A549 (cell line): ENCODE measurements at regions not wholly inside any gene's neighbourhood (a gene's known extent, or its start where the extent isn't known, plus 50 kb on each side); places are given as distances from the start of the nearest gene placed in this dataset.

Experiments
- ATAC-seq, 2 experiments: fragments of 200-7000 bp in 1 of 2; fragments of >200 bp in 1 of 2; cut with Nextera tagmentation in 1 of 2; cut with Tn5 transposase in 1 of 2; 3 replicates each; pipeline versions ENCODE4 v1.8.0 to v1.9.1; 2018 to 2020; ENCODE audit warnings: mild to moderate bottlenecking in 1 of 2, moderate library complexity in 1 of 2
- CTCF ChIA-PET: fragments of 300-600 bp; sonication (Branson Sonifier 250); formaldehyde crosslinking; extraction: SDS; loops from one replicate; lab custom pipeline; 2021; ENCODE audit warnings: antibody characterized with exemption, inconsistent platforms; lab: Yijun Ruan, JAX
- POLR2A ChIA-PET: fragments of 350-600 bp; formaldehyde crosslinking; extraction: SDS; loops from one replicate; lab custom pipeline; 2021; ENCODE audit warnings: antibody characterized with exemption, inconsistent platforms; lab: Yijun Ruan, JAX
- DNase-seq, 2 experiments: peaks; one replicate each; pipeline versions ENCODE4 v3.0.0 to v3.0.0-alpha.2; 2011 to 2016; ENCODE audit warnings: low read depth in 1 of 2, low spot score in 1 of 2
- FAIRE-seq: peaks from 2 replicates; lab custom pipeline; 2011; peaks lifted over from hg19 to GRCh38; lab: Jason Lieb, UNC
- H3K27ac ChIP-seq, 2 experiments: fragments of >200 bp; sonication (Bioruptor Twin); formaldehyde crosslinking; 3 replicates each; pipeline ENCODE4 v1.5.1; 2016 to 2017
- H3K4me1 ChIP-seq: fragments of >200 bp; sonication (Bioruptor Twin); formaldehyde crosslinking; 3 replicates; pipeline ENCODE4 v1.6.1; 2016
- H3K4me2 ChIP-seq: fragments of >200 bp; sonication (Bioruptor Twin); formaldehyde crosslinking; 3 replicates; pipeline ENCODE4 v1.6.1; 2016
- H3K4me3 ChIP-seq: fragments of >200 bp; sonication (Bioruptor Twin); formaldehyde crosslinking; 3 replicates; pipeline ENCODE4 v1.5.1; 2016
- H3K9me3 ChIP-seq: fragments of >200 bp; sonication (Bioruptor Twin); formaldehyde crosslinking; 3 replicates; pipeline ENCODE4 v1.6.1; 2016
- ATOH8 ChIP-seq: fragments of 250-450 bp; sonication (Bioruptor Pico); IDR thresholded peaks from 2 replicates; pipeline ENCODE4 v1.5.0; 2020; ENCODE audit warnings: low read depth, mild to moderate bottlenecking, moderate library complexity
- BHLHE40 ChIP-seq: IDR thresholded peaks from 2 replicates; pipeline ENCODE4 v1.6.1; 2012; ENCODE audit warnings: low read depth, low read length, inconsistent platforms
- CTCF ChIP-seq: fragments of >200 bp; sonication (Bioruptor Twin); formaldehyde crosslinking; IDR thresholded peaks from 3 replicates; pipeline ENCODE4 v1.5.1; 2016
- E2F6 ChIP-seq: IDR thresholded peaks from 2 replicates; pipeline ENCODE4 v1.6.1; 2012; ENCODE audit warnings: low read depth, borderline replicate concordance
- EHF ChIP-seq: fragments of 250-450 bp; sonication (Bioruptor Pico); IDR thresholded peaks from 2 replicates; pipeline ENCODE4 v1.5.0; 2020; ENCODE audit warnings: mild to moderate bottlenecking
- GATA3 ChIP-seq: IDR thresholded peaks from 2 replicates; pipeline ENCODE4 v1.6.1; 2012; ENCODE audit warnings: borderline replicate concordance
- HEYL ChIP-seq: fragments of 250-450 bp; sonication (Bioruptor Pico); IDR thresholded peaks from 2 replicates; pipeline ENCODE4 v1.8.0; 2021; ENCODE audit warnings: mild to moderate bottlenecking, moderate library complexity
- HOXB5 ChIP-seq: fragments of 250-450 bp; sonication (Bioruptor Pico); IDR thresholded peaks from 2 replicates; pipeline ENCODE4 v1.5.0; 2020; ENCODE audit warnings: mild to moderate bottlenecking, moderate library complexity
- MAFK ChIP-seq: fragments of 450-650 bp; IDR thresholded peaks from 2 replicates; pipeline ENCODE4 v1.6.1; 2014; ENCODE audit not compliant: partially characterized antibody
- MYC ChIP-seq: IDR thresholded peaks from 2 replicates; pipeline ENCODE4 v1.6.1; 2012; ENCODE audit warnings: mild to moderate bottlenecking, inconsistent platforms, low read length, improper control_type of control experiment, borderline replicate concordance
- NR3C1 ChIP-seq: fragments of >200 bp; sonication (Bioruptor Twin); formaldehyde crosslinking; IDR thresholded peaks from 3 replicates; pipeline ENCODE4 v1.6.1; 2017
- PHF8 ChIP-seq: fragments of 200-600 bp; sonication (generic); IDR thresholded peaks from 2 replicates; pipeline ENCODE4 v1.6.1; 2016; ENCODE audit warnings: low read depth, mild to moderate bottlenecking, antibody characterized with exemption, moderate library complexity, borderline replicate concordance
- RAD21 ChIP-seq, 2 experiments: fragments of >200 bp in 1 of 2; sonication (Bioruptor Twin) in 1 of 2; formaldehyde crosslinking in 1 of 2; IDR thresholded peaks in 1 of 2; conservative IDR thresholded peaks in 1 of 2; 2 replicates in 1 of 2; 3 replicates in 1 of 2; pipeline ENCODE4 v1.6.1; 2012 to 2018; ENCODE audit warnings: inconsistent platforms in 1 of 2
- RCOR1 ChIP-seq: fragments of 150-350 bp; IDR thresholded peaks from 2 replicates; pipeline ENCODE4 v1.6.1; 2014; ENCODE audit warnings: antibody characterized with exemption, low read length, low read depth
- REST ChIP-seq: fragments of 200-600 bp; sonication (generic); IDR thresholded peaks from 2 replicates; pipeline ENCODE4 v1.6.1; 2016; ENCODE audit warnings: antibody characterized with exemption, mild to moderate bottlenecking, moderate library complexity
- RNF2 ChIP-seq: fragments of 200-600 bp; sonication (generic); IDR thresholded peaks from 2 replicates; pipeline ENCODE4 v1.6.1; 2016; ENCODE audit warnings: low read depth, mild to moderate bottlenecking, antibody characterized with exemption, moderate library complexity, borderline replicate concordance
- TFCP2L1 ChIP-seq: fragments of 250-450 bp; sonication (Bioruptor Pico); IDR thresholded peaks from 2 replicates; pipeline ENCODE4 v1.5.0; 2021; ENCODE audit warnings: mild to moderate bottlenecking
- USF2 ChIP-seq: fragments of 450-650 bp; IDR thresholded peaks from 2 replicates; pipeline ENCODE4 v1.6.1; 2014; ENCODE audit warnings: antibody characterized with exemption
- WGBS: methylation state at CpG from one replicate; pipeline ENCODE4 v1.1.6; 2017; ENCODE audit errors: missing lambda C conversion rate; 5-methylcytosine and 5-hydroxymethylcytosine counted together

- TF ChIP-seq ATOH8 (CRISPR knock-in tag) (no peak), E2F6 (no peak), HEYL (no peak), MYC (no peak), HOXB5 (CRISPR knock-in tag) (no peak)
Observed at GRCh38 chr18:78584459-78585022, 395.1 kb upstream of the SALL3 start (continued).

- Histone ChIP-seq H3K4me1 (no peaks in the 10 kb centered on the region), H3K4me2 (no peak overlapping the region), H3K27ac (no peak overlapping the region), H3K9me3 (no peaks in the 10 kb centered on the region), H3K4me3 (no peak overlapping the region)
- ATAC-seq (no peak), FAIRE-seq (no peak), DNase-seq (no peak)
- CTCF ChIA-PET = interaction anchor here (1.0 kb wide), 1 partner anchor 11 kb away, joined by 3 read pairs; no protein-coding TSS in a partner anchor
- 39% methylated on average over 7 of the region's 7 CpGs for WGBS
- POLR2A ChIA-PET = no interaction called here
- TF ChIP-seq TFCP2L1 (CRISPR knock-in tag) (no peak), RCOR1 (no peak), REST (no peak), NR3C1 (no peak), PHF8 (no peak), EHF (CRISPR knock-in tag) (no peak), HEYL (no peak), GATA3 (no peak), CTCF (no peak)
Observed at GRCh38 chr18:78586586-78586985, 393.0 kb upstream of the SALL3 start.

GRCh38 chr18:78587096-78587495, 392.5 kb upstream of the SALL3 start:
- H3K27ac ChIP-seq = no peak overlapping the region
- FAIRE-seq (no peak), ATAC-seq (no peak), DNase-seq (no peak)
- H3K4me2 ChIP-seq = no peak overlapping the region
- TF ChIP-seq RAD21 (conservative IDR thresholded peaks at IDR 0.05 in 1 of 2, IDR thresholded peaks at IDR 0.05 in 1 of 2) (no peak), RNF2 (no peak), USF2 (no peak), BHLHE40 (no peak), MAFK (no peak)
- CTCF ChIA-PET = interaction anchor here (0.6 to 1.0 kb wide), 2 partner anchors 12 to 368 kb away, joined by 3 read pairs; no protein-coding TSS in a partner anchor
- H3K4me1 ChIP-seq = no peaks in the 10 kb centered on the region
- no peaks in the 10 kb centered on the region for H3K9me3 ChIP-seq
- POLR2A ChIA-PET = no interaction called here
- H3K4me3 ChIP-seq = no peak overlapping the region
- WGBS = 43% methylated on average over 11 of the region's 11 CpGs
